ENCODE measurements at regions not wholly inside any gene's neighbourhood (a gene's known extent, or its start where the extent isn't known, plus 50 kb on each side); places are given as distances from the start of the nearest gene placed in this dataset.

GRCh38 chr10:42950606-42951485 is 126.0 kb upstream of the RET start:
- no peak for TF ChIP-seq CTCF (IDR thresholded peaks at IDR 0.05)
- no peak for TF ChIP-seq POLR2AphosphoS5 (IDR thresholded peaks at IDR 0.05; ENCODE audit: low read depth, low read length)
- TF ChIP-seq SIN3A (IDR thresholded peaks at IDR 0.05; ENCODE audit: borderline replicate concordance, insufficient read depth, low read depth, low read length), result no peak
